ENCODE measurements at regions not wholly inside any gene's neighbourhood (a gene's known extent, or its start where the extent isn't known, plus 50 kb on each side); places are given as distances from the start of the nearest gene placed in this dataset.

GRCh38 chr14:98200601-98201000, 1071.4 kb downstream of the BCL11B start:
- TF ChIP-seq POLR2A (IDR thresholded peaks at IDR 0.05; ENCODE audit: low read depth) (no peak), CTCF (IDR thresholded peaks at IDR 0.05) (no peak), EP300 (IDR thresholded peaks at IDR 0.05) (no peak)
